ENCODE measurements at regions not wholly inside any gene's neighbourhood (a gene's known extent, or its start where the extent isn't known, plus 50 kb on each side); places are given as distances from the start of the nearest gene placed in this dataset.
"Not testable (repeated sequence)": the region's sequence is repeated elsewhere in the genome, so short reads cannot be mapped to it uniquely, and the experiment has no call there.

DNA sequence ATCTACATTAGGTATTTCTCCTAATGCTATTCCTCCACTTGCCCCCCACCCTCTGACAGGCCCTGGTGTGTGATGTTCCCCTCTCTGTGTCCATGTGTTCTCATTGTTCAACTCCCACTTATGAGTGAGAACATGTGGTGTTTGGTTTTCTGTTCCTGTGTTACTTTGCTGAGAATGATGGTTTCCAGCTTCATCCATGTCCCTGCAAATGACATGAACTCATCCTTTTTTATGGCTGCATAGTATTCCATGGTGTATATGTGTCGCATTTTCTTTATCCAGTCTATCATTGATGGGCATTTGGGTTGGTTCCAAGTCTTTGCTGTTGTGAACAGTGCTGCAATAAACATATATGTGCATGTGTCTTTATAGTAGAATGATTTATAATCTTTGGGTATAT, 50.6 kb upstream of the GRHL3 start:
- CTCF ChIA-PET; POLR2A ChIA-PET (ENCODE audit: low non-redundant PET): not testable (repeated sequence)

DNA sequence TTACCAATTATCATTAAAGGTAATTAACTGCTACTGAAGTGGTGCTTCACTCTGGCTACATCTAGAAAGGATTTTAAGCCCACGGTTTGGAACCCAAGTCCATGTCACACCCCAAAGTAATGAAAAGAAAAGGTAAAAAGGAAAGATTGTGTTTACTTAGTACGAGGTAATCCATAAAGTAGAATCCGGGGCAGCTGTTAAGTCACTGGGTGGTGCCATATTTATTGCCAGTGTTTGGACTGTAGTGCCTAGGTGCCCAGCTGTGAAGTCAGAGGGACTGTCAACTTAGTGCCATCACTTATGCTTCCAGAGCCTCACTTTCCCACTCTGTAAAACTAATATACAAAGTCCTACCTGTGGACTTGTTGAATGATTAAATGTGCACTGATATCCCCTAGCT, 52.2 kb upstream of the GRHL3 start:
- intact Hi-C loops (cut with micrococcal nuclease; ENCODE audit: unreplicated experiment), result no loop called here
- TF ChIP-seq EZH2 (IDR thresholded peaks at IDR 0.05; ENCODE audit: borderline replicate concordance, low read depth, low read length, poor library complexity, severe bottlenecking), result no peak
- TF ChIP-seq, protein P1, sequence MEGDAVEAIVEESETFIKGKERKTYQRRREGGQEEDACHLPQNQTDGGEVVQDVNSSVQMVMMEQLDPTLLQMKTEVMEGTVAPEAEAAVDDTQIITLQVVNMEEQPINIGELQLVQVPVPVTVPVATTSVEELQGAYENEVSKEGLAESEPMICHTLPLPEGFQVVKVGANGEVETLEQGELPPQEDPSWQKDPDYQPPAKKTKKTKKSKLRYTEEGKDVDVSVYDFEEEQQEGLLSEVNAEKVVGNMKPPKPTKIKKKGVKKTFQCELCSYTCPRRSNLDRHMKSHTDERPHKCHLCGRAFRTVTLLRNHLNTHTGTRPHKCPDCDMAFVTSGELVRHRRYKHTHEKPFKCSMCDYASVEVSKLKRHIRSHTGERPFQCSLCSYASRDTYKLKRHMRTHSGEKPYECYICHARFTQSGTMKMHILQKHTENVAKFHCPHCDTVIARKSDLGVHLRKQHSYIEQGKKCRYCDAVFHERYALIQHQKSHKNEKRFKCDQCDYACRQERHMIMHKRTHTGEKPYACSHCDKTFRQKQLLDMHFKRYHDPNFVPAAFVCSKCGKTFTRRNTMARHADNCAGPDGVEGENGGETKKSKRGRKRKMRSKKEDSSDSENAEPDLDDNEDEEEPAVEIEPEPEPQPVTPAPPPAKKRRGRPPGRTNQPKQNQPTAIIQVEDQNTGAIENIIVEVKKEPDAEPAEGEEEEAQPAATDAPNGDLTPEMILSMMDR (conservative IDR thresholded peaks at IDR 0.05; ENCODE audit: low read depth, low read length), result no peak
- H3K27ac ChIP-seq (ENCODE audit: low read depth, low read length, poor library complexity, severe bottlenecking), result no peak overlapping the region

More for the DNA sequence above, 50.6 kb upstream of the GRHL3 start:
- H3K27me3 ChIP-seq (replicated peaks; ENCODE audit: insufficient read depth, low read depth, low read length, poor library complexity); intact Hi-C loops (cut with micrococcal nuclease; ENCODE audit: unreplicated experiment); H3K9me3 ChIP-seq (ENCODE audit: low read depth, low read length, poor library complexity, severe bottlenecking); H3K4me1 ChIP-seq (ENCODE audit: insufficient read depth, low read length, poor library complexity, severe bottlenecking); DNase-seq (ENCODE audit: low spot score); H3K27ac ChIP-seq (ENCODE audit: low read depth, low read length, poor library complexity, severe bottlenecking); H3K36me3 ChIP-seq (ENCODE audit: insufficient read depth, low read length, poor library complexity, severe bottlenecking); H3K4me3 ChIP-seq (ENCODE audit: low read depth, low read length, poor library complexity, severe bottlenecking); BruUV-seq (replicated peaks): not testable (repeated sequence)

DNA sequence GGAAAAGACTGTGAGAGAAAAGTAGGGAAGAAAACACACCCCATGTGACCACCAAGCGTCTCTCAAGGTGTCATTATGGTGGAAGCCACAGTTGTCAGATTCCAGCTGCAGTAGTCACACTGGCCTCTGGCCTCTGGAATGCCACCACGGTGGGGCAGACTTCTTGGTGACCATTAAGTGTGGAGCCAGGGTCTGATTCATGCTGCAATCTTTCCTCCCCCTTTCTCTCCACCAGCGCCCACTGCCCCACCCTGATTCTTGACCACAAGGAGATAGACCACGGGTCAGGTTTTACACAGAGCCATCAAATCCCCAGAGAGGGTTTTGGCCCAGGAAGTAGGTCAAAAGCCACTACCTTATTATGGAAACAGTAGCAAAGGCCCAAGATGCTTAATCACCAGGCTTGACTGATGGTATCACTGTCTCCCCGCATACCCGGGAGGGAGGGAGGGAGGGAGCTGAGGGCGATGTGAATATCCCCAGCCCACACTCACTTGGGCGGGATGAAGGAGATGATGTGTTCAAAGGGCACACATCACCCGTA, 52.7 kb upstream of the GRHL3 start:
- BruUV-seq (replicated peaks), result no TSS peak
- intact Hi-C loops (cut with micrococcal nuclease; ENCODE audit: unreplicated experiment), result no loop called here
- H3K9me3 ChIP-seq (ENCODE audit: low read depth, low read length, poor library complexity, severe bottlenecking), result no peaks in the 10 kb centered on the region
- no peaks in the 10 kb centered on the region for H3K4me1 ChIP-seq (ENCODE audit: insufficient read depth, low read length, poor library complexity, severe bottlenecking)
- no peak for DNase-seq (ENCODE audit: low spot score)
- no peaks in the 10 kb centered on the region for H3K27me3 ChIP-seq (replicated peaks; ENCODE audit: insufficient read depth, low read depth, low read length, poor library complexity)
- POLR2A ChIA-PET (ENCODE audit: low non-redundant PET), result interaction anchor here (0.7 kb wide), 1 partner anchor 563 kb away, joined by 3 read pairs; no protein-coding TSS in a partner anchor
- TF ChIP-seq, protein P1 (conservative IDR thresholded peaks at IDR 0.05; ENCODE audit: low read depth, low read length), result no peak
- no peak for TF ChIP-seq EZH2 (IDR thresholded peaks at IDR 0.05; ENCODE audit: borderline replicate concordance, low read depth, low read length, poor library complexity, severe bottlenecking)
- no peak overlapping the region for H3K4me3 ChIP-seq (ENCODE audit: low read depth, low read length, poor library complexity, severe bottlenecking)
- CTCF ChIA-PET, result no interaction called here
- no peaks in the 10 kb centered on the region for H3K36me3 ChIP-seq (ENCODE audit: insufficient read depth, low read length, poor library complexity, severe bottlenecking)
- H3K27ac ChIP-seq (ENCODE audit: low read depth, low read length, poor library complexity, severe bottlenecking), result no peak overlapping the region

More for the DNA sequence above, 52.2 kb upstream of the GRHL3 start:
- Histone ChIP-seq H3K9me3 (ENCODE audit: low read depth, low read length, poor library complexity, severe bottlenecking) (no peaks in the 10 kb centered on the region), H3K4me1 (ENCODE audit: insufficient read depth, low read length, poor library complexity, severe bottlenecking) (no peaks in the 10 kb centered on the region), H3K27me3 (replicated peaks; ENCODE audit: insufficient read depth, low read depth, low read length, poor library complexity) (no peaks in the 10 kb centered on the region), H3K4me3 (ENCODE audit: low read depth, low read length, poor library complexity, severe bottlenecking) (no peak overlapping the region), H3K36me3 (ENCODE audit: insufficient read depth, low read length, poor library complexity, severe bottlenecking) (no peaks in the 10 kb centered on the region)
- DNase-seq (ENCODE audit: low spot score), result no peak
- ChIA-PET POLR2A (ENCODE audit: low non-redundant PET) (no interaction called here), CTCF (no interaction called here)
- no TSS peak for BruUV-seq (replicated peaks)

DNA sequence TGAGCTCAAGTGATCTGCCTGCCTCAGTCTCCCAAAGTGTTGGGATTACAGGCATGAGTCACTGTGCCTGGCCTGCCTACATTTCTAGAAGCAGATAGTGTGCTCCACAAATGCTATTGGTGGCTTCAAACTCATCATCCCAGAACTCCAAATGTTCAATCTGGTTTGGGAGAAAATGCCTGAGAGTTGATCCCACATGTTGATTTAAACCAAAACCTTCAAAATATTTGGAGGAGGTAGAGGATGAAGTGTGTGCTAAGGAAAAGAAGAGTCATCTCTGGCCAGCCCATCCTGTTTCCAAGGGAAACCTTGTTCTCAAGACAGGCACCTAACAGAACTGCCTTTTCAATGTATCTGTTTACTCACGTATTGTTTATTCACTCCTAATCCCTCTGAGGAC, 55.4 kb upstream of the GRHL3 start:
- Histone ChIP-seq H3K27ac (ENCODE audit: low read depth, low read length, poor library complexity, severe bottlenecking) (no peak overlapping the region), H3K9me3 (ENCODE audit: low read depth, low read length, poor library complexity, severe bottlenecking) (no peaks in the 10 kb centered on the region), H3K36me3 (ENCODE audit: insufficient read depth, low read length, poor library complexity, severe bottlenecking) (no peaks in the 10 kb centered on the region), H3K4me1 (ENCODE audit: insufficient read depth, low read length, poor library complexity, severe bottlenecking) (no peaks in the 10 kb centered on the region), H3K4me3 (ENCODE audit: low read depth, low read length, poor library complexity, severe bottlenecking) (no peak overlapping the region), H3K27me3 (replicated peaks; ENCODE audit: insufficient read depth, low read depth, low read length, poor library complexity) (no peaks in the 10 kb centered on the region)
- intact Hi-C loops (cut with micrococcal nuclease; ENCODE audit: unreplicated experiment), result no loop called here
- POLR2A ChIA-PET (ENCODE audit: low non-redundant PET), result interaction anchor here (0.6 kb wide), 1 partner anchor 101 kb away, joined by 4 read pairs; no protein-coding TSS in a partner anchor
- TF ChIP-seq, protein P1 (conservative IDR thresholded peaks at IDR 0.05; ENCODE audit: low read depth, low read length), result no peak
- no peak for TF ChIP-seq EZH2 (IDR thresholded peaks at IDR 0.05; ENCODE audit: borderline replicate concordance, low read depth, low read length, poor library complexity, severe bottlenecking)
- no TSS peak for BruUV-seq (replicated peaks)
- CTCF ChIA-PET, result no interaction called here
- DNase-seq (ENCODE audit: low spot score), result no peak

Data from A673 (cell line).